ENCODE measurements at regions not wholly inside any gene's neighbourhood (a gene's known extent, or its start where the extent isn't known, plus 50 kb on each side); places are given as distances from the start of the nearest gene placed in this dataset.
A peak's percentile ranks its signal among the peaks of the same experiment; 100 is the strongest.
"Not testable (repeated sequence)": the region's sequence is repeated elsewhere in the genome, so short reads cannot be mapped to it uniquely, and the experiment has no call there.

GRCh38 chr17:21512307-21513011, 136.3 kb downstream of the KCNJ12 start:
- intact Hi-C loops (cut with DNase I, micrococcal nuclease), result no loop called here

GRCh38 chr17:21513012-21513570, 136.9 kb downstream of the KCNJ12 start:
- DNase-seq, result peak; percentile 59 to 80
- peak; percentile 56 for ATAC-seq
- intact Hi-C loops (cut with DNase I, micrococcal nuclease), result no loop called here

More at GRCh38 chr17:21512307-21513011, 136.3 kb downstream of the KCNJ12 start:
- DNase-seq (no peak), ATAC-seq (peak; percentile 6)

GRCh38 chr17:21514567-21514966, 138.4 kb downstream of the KCNJ12 start:
- DNase-seq; intact Hi-C loops (cut with DNase I, micrococcal nuclease); ATAC-seq: not testable (repeated sequence)

GRCh38 chr17:21517538-21518293, 141.6 kb downstream of the KCNJ12 start:
- ATAC-seq (no peak), DNase-seq (no peak)
- intact Hi-C loops (cut with DNase I, micrococcal nuclease), result no loop called here

GRCh38 chr17:21522755-21523336, 146.7 kb downstream of the KCNJ12 start:
- no peak for DNase-seq
- intact Hi-C loops (cut with DNase I, micrococcal nuclease), result no loop called here
- ATAC-seq, result no peak

GRCh38 chr17:21523497-21524210, 147.5 kb downstream of the KCNJ12 start:
- DNase-seq (no peak), ATAC-seq (no peak)
- intact Hi-C loops (cut with DNase I, micrococcal nuclease), result no loop called here

GRCh38 chr17:21524211-21524591, 148.0 kb downstream of the KCNJ12 start:
- ATAC-seq, result no peak
- intact Hi-C loops (cut with DNase I, micrococcal nuclease), result no loop called here
- no peak for DNase-seq

- ATAC-seq, result no peak
- DNase-seq, result no peak
- intact Hi-C loops (cut with DNase I, micrococcal nuclease), result no loop called here
Observed at GRCh38 chr17:21525464-21526130, 149.4 kb downstream of the KCNJ12 start.

GRCh38 chr17:21528031-21528695, 152.0 kb downstream of the KCNJ12 start:
- intact Hi-C loops (cut with DNase I, micrococcal nuclease), result no loop called here
- ATAC-seq, result no peak
- DNase-seq, result no peak

- intact Hi-C loops (cut with DNase I, micrococcal nuclease), result no loop called here
- ATAC-seq, result peak; percentile 62
Observed at GRCh38 chr17:21530311-21530710, 154.2 kb downstream of the KCNJ12 start.

GRCh38 chr17:21530841-21531240, 154.7 kb downstream of the KCNJ12 start:
- no peak for DNase-seq
- intact Hi-C loops (cut with DNase I, micrococcal nuclease), result no loop called here
- no peak for ATAC-seq

More at GRCh38 chr17:21530311-21530710, 154.2 kb downstream of the KCNJ12 start:
- DNase-seq, result no peak

- no peak for DNase-seq
- intact Hi-C loops (cut with DNase I, micrococcal nuclease), result no loop called here
- ATAC-seq, result no peak
Observed at GRCh38 chr17:21532763-21533385, 156.7 kb downstream of the KCNJ12 start.

GRCh38 chr17:21535686-21536375, 156.5 kb upstream of the KCNJ18 start:
- no peak for DNase-seq
- peak; percentile 63 for ATAC-seq
- intact Hi-C loops (cut with DNase I, micrococcal nuclease), result no loop called here

GRCh38 chr17:21537302-21537701, 155.0 kb upstream of the KCNJ18 start:
- DNase-seq (no peak), ATAC-seq (no peak)
- intact Hi-C loops (cut with DNase I, micrococcal nuclease), result no loop called here

GRCh38 chr17:21538615-21539014, 153.7 kb upstream of the KCNJ18 start:
- DNase-seq (no peak), ATAC-seq (no peak)
- intact Hi-C loops (cut with DNase I, micrococcal nuclease), result no loop called here

GRCh38 chr17:21539146-21539545, 153.2 kb upstream of the KCNJ18 start:
- intact Hi-C loops (cut with DNase I, micrococcal nuclease), result no loop called here
- DNase-seq, result no peak
- ATAC-seq, result peak; percentile 69

GRCh38 chr17:21540502-21540901, 151.8 kb upstream of the KCNJ18 start:
- no peak for DNase-seq
- intact Hi-C loops (cut with DNase I, micrococcal nuclease), result no loop called here
- no peak for ATAC-seq
